Central memory CD4-positive, alpha-beta T cell (primary cell): ENCODE measurements at regions not wholly inside any gene's neighbourhood (a gene's known extent, or its start where the extent isn't known, plus 50 kb on each side); places are given as distances from the start of the nearest gene placed in this dataset.

Experiments used
- DNase-seq: peaks from one replicate; pipeline ENCODE4 v3.0.0; 2022

GRCh38 chrX:66328950-66329596 is 165.0 kb downstream of the HEPH start:
- DNase-seq = no peak

- DNase-seq = no peak
Measured at GRCh38 chrX:66360894-66361293, 196.8 kb downstream of the HEPH start.

- no peak for DNase-seq
Measured at GRCh38 chrX:66384722-66385121, 220.7 kb downstream of the HEPH start.

- no peak for DNase-seq
Measured at GRCh38 chrX:66399273-66399672, 235.2 kb downstream of the HEPH start.

GRCh38 chrX:66402165-66402564 is 236.7 kb downstream of the EDA2R start:
- no peak for DNase-seq

- DNase-seq = peak; percentile 1
Measured at GRCh38 chrX:66408507-66408906, 230.4 kb downstream of the EDA2R start.

GRCh38 chrX:66410806-66411205 is 228.1 kb downstream of the EDA2R start:
- DNase-seq = no peak
